Right lung (tissue), 2 donors: ENCODE measurements at regions not wholly inside any gene's neighbourhood (a gene's known extent, or its start where the extent isn't known, plus 50 kb on each side); places are given as distances from the start of the nearest gene placed in this dataset.

Experiments
- DNase-seq, 2 donors: peaks; one replicate each; pipeline ENCODE4 v3.0.0-alpha.2; 2013

GRCh38 chr5:103498800-103499551 lies 63.6 kb downstream of the NUDT12 start:
- DNase-seq = no peak

- no peak for DNase-seq
Observed at GRCh38 chr5:103498211-103498610, 64.4 kb downstream of the NUDT12 start.

GRCh38 chr5:103497781-103498180 lies 64.8 kb downstream of the NUDT12 start:
- no peak for DNase-seq

- no peak for DNase-seq
Observed at GRCh38 chr5:103490030-103490739, 72.4 kb downstream of the NUDT12 start.

GRCh38 chr5:103489307-103489706 lies 73.3 kb downstream of the NUDT12 start:
- no peak for DNase-seq

GRCh38 chr5:103487822-103488493 lies 74.6 kb downstream of the NUDT12 start:
- DNase-seq = no peak

GRCh38 chr5:103487218-103487617 lies 75.4 kb downstream of the NUDT12 start:
- no peak for DNase-seq

- no peak for DNase-seq
Observed at GRCh38 chr5:103486739-103487138, 75.8 kb downstream of the NUDT12 start.

GRCh38 chr5:103480246-103480645 lies 82.3 kb downstream of the NUDT12 start:
- no peak for DNase-seq

GRCh38 chr5:103477678-103478077 lies 84.9 kb downstream of the NUDT12 start:
- no peak for DNase-seq

- no peak for DNase-seq
Observed at GRCh38 chr5:103476811-103477210, 85.8 kb downstream of the NUDT12 start.

- peak; percentile 15 to 46 for DNase-seq
Observed at GRCh38 chr5:103475629-103476240, 86.9 kb downstream of the NUDT12 start.

GRCh38 chr5:103474677-103475076 lies 87.9 kb downstream of the NUDT12 start:
- no peak for DNase-seq

- no peak for DNase-seq
Observed at GRCh38 chr5:103473725-103474124, 88.9 kb downstream of the NUDT12 start.

GRCh38 chr5:103472830-103473229 lies 89.8 kb downstream of the NUDT12 start:
- no peak for DNase-seq

GRCh38 chr5:103472265-103472664 lies 90.3 kb downstream of the NUDT12 start:
- no peak for DNase-seq

- DNase-seq = no peak
Observed at GRCh38 chr5:103469288-103470040, 93.1 kb downstream of the NUDT12 start.

GRCh38 chr5:103467831-103468230 lies 94.8 kb downstream of the NUDT12 start:
- DNase-seq = no peak

- DNase-seq = no peak
Observed at GRCh38 chr5:103466495-103466894, 96.1 kb downstream of the NUDT12 start.

- no peak for DNase-seq
Observed at GRCh38 chr5:103465891-103466290, 96.7 kb downstream of the NUDT12 start.

GRCh38 chr5:103464835-103465484 lies 97.6 kb downstream of the NUDT12 start:
- DNase-seq = no peak
